SU-DHL-6 (cell line): ENCODE measurements at regions not wholly inside any gene's neighbourhood (a gene's known extent, or its start where the extent isn't known, plus 50 kb on each side); places are given as distances from the start of the nearest gene placed in this dataset.

ENCODE experiments used
- H2AFZ ChIP-seq: fragments of 200-600 bp; sonication (generic); 2 replicates; pipeline ENCODE4 v1.6.1; 2014; ENCODE audit warnings: low read depth, mild to moderate bottlenecking, moderate library complexity, mixed read lengths, antibody characterized with exemption, low read length; ENCODE audit not compliant: severe bottlenecking
- H3F3A ChIP-seq: fragments of 200-600 bp; shearing (Covaris generic); 2 replicates; pipeline ENCODE4 v1.6.0; 2016; ENCODE audit warnings: antibody characterized with exemption, mild to moderate bottlenecking; ENCODE audit not compliant: insufficient read depth
- H3K27ac ChIP-seq: fragments of 200-600 bp; sonication (generic); 2 replicates; pipeline ENCODE4 v1.5.1; 2016; ENCODE audit warnings: low read depth, mild to moderate bottlenecking, low read length, moderate library complexity, mixed read lengths
- H3K27me3 ChIP-seq: fragments of 200-600 bp; sonication (generic), shearing (Covaris generic); 2 replicates; pipeline ENCODE4 v1.6.0; 2014; ENCODE audit warnings: mild to moderate bottlenecking, low read length
- H3K36me3 ChIP-seq: fragments of 200-600 bp; sonication (generic); 2 replicates; pipeline ENCODE4 v1.6.1; 2014; ENCODE audit warnings: mild to moderate bottlenecking, low read length, mixed read lengths
- H3K4me2 ChIP-seq: fragments of 300-600, 200-600 bp; shearing (Covaris generic), sonication (generic); 2 replicates; pipeline ENCODE4 v1.6.0; 2014; ENCODE audit warnings: low read length, low read depth, mild to moderate bottlenecking; ENCODE audit not compliant: poor library complexity, severe bottlenecking
- H3K4me3 ChIP-seq: fragments of 200-600 bp; sonication (generic); 2 replicates; pipeline ENCODE4 v1.5.1; 2014; ENCODE audit warnings: antibody characterized with exemption, low read length, mild to moderate bottlenecking, mixed read lengths; ENCODE audit not compliant: insufficient read depth, poor library complexity, severe bottlenecking
- H3K79me2 ChIP-seq: fragments of 200-600 bp; sonication (generic); 2 replicates; pipeline ENCODE4 v1.6.1; 2014; ENCODE audit warnings: mild to moderate bottlenecking, low read length, moderate library complexity; ENCODE audit not compliant: insufficient read depth
- H3K9ac ChIP-seq: fragments of 200-600 bp; sonication (generic); 2 replicates; pipeline ENCODE4 v1.7.0; 2014; ENCODE audit warnings: mild to moderate bottlenecking, low read length
- H3K9me2 ChIP-seq: fragments of 200-600 bp; sonication (generic); replicated peaks from 2 replicates; pipeline ENCODE4 v1.6.1; 2014; ENCODE audit warnings: low read length; ENCODE audit not compliant: insufficient read depth
- H3K9me3 ChIP-seq: fragments of 200-600 bp; sonication (generic); 2 replicates; pipeline ENCODE4 v1.6.1; 2014; ENCODE audit warnings: low read length, mixed read lengths; ENCODE audit not compliant: insufficient read depth
- H4K20me1 ChIP-seq: fragments of 200-600 bp; sonication (generic); 2 replicates; pipeline ENCODE4 v1.6.1; 2014; ENCODE audit warnings: low read depth, mild to moderate bottlenecking, antibody characterized with exemption, low read length, moderate library complexity, mixed read lengths
- EZH2phosphoT487 ChIP-seq: fragments of 200-600 bp; sonication (generic), shearing (Covaris generic); conservative IDR thresholded peaks from 2 replicates; pipeline ENCODE4 v1.6.1; 2018; ENCODE audit warnings: mild to moderate bottlenecking, antibody characterized with exemption, low read length, moderate library complexity, mixed read lengths
- TF ChIP-seq, protein P1 (sequence below): fragments of 200-600 bp; sonication (generic); IDR thresholded peaks from one replicate; pipeline ENCODE4 v1.5.1; 2017; ENCODE audit warnings: antibody characterized with exemption, mild to moderate bottlenecking, low read length, moderate library complexity; ENCODE audit not compliant: insufficient read depth, poor library complexity, severe bottlenecking

GRCh38 chr14:43677581-43677980, 829.5 kb downstream of the FSCB start:
- no peak overlapping the region for H3K27ac ChIP-seq
- 0 out of 2 replicates have a peak, but pooled peaks cover 2% of the 10 kb centered on the region for H3K36me3 ChIP-seq
- H3K4me2 ChIP-seq: no peak overlapping the region
- TF ChIP-seq, protein P1, sequence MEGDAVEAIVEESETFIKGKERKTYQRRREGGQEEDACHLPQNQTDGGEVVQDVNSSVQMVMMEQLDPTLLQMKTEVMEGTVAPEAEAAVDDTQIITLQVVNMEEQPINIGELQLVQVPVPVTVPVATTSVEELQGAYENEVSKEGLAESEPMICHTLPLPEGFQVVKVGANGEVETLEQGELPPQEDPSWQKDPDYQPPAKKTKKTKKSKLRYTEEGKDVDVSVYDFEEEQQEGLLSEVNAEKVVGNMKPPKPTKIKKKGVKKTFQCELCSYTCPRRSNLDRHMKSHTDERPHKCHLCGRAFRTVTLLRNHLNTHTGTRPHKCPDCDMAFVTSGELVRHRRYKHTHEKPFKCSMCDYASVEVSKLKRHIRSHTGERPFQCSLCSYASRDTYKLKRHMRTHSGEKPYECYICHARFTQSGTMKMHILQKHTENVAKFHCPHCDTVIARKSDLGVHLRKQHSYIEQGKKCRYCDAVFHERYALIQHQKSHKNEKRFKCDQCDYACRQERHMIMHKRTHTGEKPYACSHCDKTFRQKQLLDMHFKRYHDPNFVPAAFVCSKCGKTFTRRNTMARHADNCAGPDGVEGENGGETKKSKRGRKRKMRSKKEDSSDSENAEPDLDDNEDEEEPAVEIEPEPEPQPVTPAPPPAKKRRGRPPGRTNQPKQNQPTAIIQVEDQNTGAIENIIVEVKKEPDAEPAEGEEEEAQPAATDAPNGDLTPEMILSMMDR: no peak
- no peak for TF ChIP-seq EZH2phosphoT487
- no peaks in the 10 kb centered on the region for H3K9me2 ChIP-seq
- H4K20me1 ChIP-seq: no peaks in the 10 kb centered on the region
- no peak overlapping the region for H2AFZ ChIP-seq
- no peaks in the 10 kb centered on the region for H3K79me2 ChIP-seq
- H3K4me3 ChIP-seq: no peak overlapping the region
- no peaks in the 10 kb centered on the region for H3K27me3 ChIP-seq
- H3K9ac ChIP-seq: no peak overlapping the region
- H3F3A ChIP-seq: no peaks in the 10 kb centered on the region
- no peaks in the 10 kb centered on the region for H3K9me3 ChIP-seq

DNA sequence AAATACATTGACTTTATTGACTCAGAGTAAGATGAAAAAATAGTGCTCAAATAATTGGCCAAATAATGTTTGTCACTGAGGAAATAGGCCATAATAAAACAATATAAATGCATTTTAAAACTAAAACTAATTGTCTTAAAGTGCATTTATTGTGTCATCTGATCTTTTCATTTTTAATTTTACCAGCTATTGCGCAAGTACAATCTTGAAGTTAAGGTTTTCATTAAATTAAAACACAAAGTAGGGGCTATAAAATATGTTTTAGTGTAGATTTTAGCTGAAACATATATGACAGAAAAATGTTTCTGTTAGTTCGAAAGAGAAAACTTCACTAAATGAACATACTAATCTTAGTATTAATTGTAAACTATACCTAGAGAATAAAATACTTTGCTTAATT, 832.8 kb downstream of the FSCB start:
- no peak overlapping the region for H3K4me3 ChIP-seq
- no peaks in the 10 kb centered on the region for H4K20me1 ChIP-seq
- no peak for TF ChIP-seq EZH2phosphoT487
- TF ChIP-seq, protein P1: no peak
- H3K9me3 ChIP-seq: no peaks in the 10 kb centered on the region
- H3K79me2 ChIP-seq: no peaks in the 10 kb centered on the region
- H3K27ac ChIP-seq: no peak overlapping the region
- 0 out of 2 replicates have a peak, but pooled peaks cover 2% of the 10 kb centered on the region for H3K36me3 ChIP-seq
- H3K27me3 ChIP-seq: no peaks in the 10 kb centered on the region
- no peaks in the 10 kb centered on the region for H3F3A ChIP-seq
- H3K4me2 ChIP-seq: no peak overlapping the region
- H2AFZ ChIP-seq: peak overlapping the region; percentile 12
- no peak overlapping the region for H3K9ac ChIP-seq
- H3K9me2 ChIP-seq: no peaks in the 10 kb centered on the region

DNA sequence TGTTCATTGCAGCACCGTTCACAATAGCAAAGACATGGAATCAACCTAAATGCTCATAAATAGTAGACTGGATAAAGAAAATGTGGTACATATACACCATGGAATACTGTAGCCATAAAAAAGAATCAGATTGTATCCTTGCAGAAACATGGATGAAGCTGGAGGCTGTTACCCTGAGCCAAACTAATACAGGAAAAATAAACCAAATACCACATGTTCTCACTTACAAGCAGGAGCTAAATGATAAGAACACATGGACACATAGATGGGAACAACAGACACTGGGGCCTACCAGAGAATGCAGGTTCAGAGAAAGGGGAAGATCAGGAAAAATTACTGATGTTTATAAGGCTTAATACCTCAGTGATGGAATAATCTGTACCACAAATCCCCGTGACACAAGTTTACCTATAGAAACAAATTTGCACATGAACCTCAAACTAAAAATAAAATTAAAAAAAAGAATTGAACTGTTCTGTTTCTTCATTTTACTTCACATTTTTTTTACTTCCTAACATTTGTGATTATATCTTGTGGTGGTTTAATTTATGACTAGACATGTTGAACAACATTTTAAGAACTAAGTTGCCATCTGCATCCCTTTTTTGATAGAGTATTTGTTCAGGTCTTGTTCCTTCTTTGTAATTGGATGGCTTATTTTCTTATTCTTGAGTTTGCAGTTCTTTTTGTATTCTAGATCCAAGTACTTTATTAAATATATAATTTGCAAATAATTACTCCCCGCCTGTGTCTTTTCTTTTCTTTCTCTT, 835.2 kb downstream of the FSCB start:
- TF ChIP-seq, protein P1: no peak
- TF ChIP-seq EZH2phosphoT487: no peak
- Histone ChIP-seq H3K79me2 (no peaks in the 10 kb centered on the region), H3K36me3 (no peaks in the 10 kb centered on the region), H3K27me3 (no peaks in the 10 kb centered on the region), H4K20me1 (no peaks in the 10 kb centered on the region), H3K4me3 (no peak overlapping the region), H3K27ac (no peak overlapping the region), H3K4me2 (no peak overlapping the region), H3K9ac (no peak overlapping the region), H3F3A (no peaks in the 10 kb centered on the region), H3K9me3 (no peaks in the 10 kb centered on the region), H2AFZ (no peak overlapping the region), H3K9me2 (no peaks in the 10 kb centered on the region)
